Limb (tissue), 2 donors: ENCODE measurements at regions not wholly inside any gene's neighbourhood (a gene's known extent, or its start where the extent isn't known, plus 50 kb on each side); places are given as distances from the start of the nearest gene placed in this dataset.

ENCODE experiments used
- DNase-seq, 2 donors: peaks; one replicate each; pipeline ENCODE4 v3.0.0-alpha.2; 2016; ENCODE audit errors: extremely low spot score in 2 of 2

- no peak for DNase-seq
Observed at GRCh38 chr22:44389181-44389580, 76.4 kb upstream of the SHISAL1 start.

- DNase-seq: no peak
Observed at GRCh38 chr22:44387486-44387885, 74.7 kb upstream of the SHISAL1 start.

- DNase-seq: no peak
Observed at GRCh38 chr22:44386386-44387035, 73.8 kb upstream of the SHISAL1 start.

GRCh38 chr22:44385781-44386180, 73.0 kb upstream of the SHISAL1 start:
- no peak for DNase-seq

GRCh38 chr22:44385296-44385610, 72.5 kb upstream of the SHISAL1 start:
- no peak for DNase-seq

GRCh38 chr22:44384563-44385295, 72.0 kb upstream of the SHISAL1 start:
- DNase-seq: no peak

GRCh38 chr22:44383652-44384562, 71.2 kb upstream of the SHISAL1 start:
- no peak for DNase-seq

- no peak for DNase-seq
Observed at GRCh38 chr22:44383064-44383575, 70.4 kb upstream of the SHISAL1 start.

- peak in 1 of 2 donors; percentile 68 for DNase-seq
Observed at GRCh38 chr22:44382116-44383038, 69.6 kb upstream of the SHISAL1 start.

- no peak for DNase-seq
Observed at GRCh38 chr22:44381761-44382115, 69.0 kb upstream of the SHISAL1 start.

GRCh38 chr22:44380756-44381486, 68.2 kb upstream of the SHISAL1 start:
- no peak for DNase-seq

GRCh38 chr22:44379817-44380755, 67.3 kb upstream of the SHISAL1 start:
- DNase-seq: no peak

- DNase-seq: no peak
Observed at GRCh38 chr22:44378380-44378779, 65.6 kb upstream of the SHISAL1 start.

GRCh38 chr22:44375451-44375850, 62.7 kb upstream of the SHISAL1 start:
- DNase-seq: no peak

GRCh38 chr22:44373234-44373633, 60.5 kb upstream of the SHISAL1 start:
- DNase-seq: no peak

- no peak for DNase-seq
Observed at GRCh38 chr22:44372611-44373010, 59.9 kb upstream of the SHISAL1 start.

- DNase-seq: no peak
Observed at GRCh38 chr22:44371741-44372525, 59.2 kb upstream of the SHISAL1 start.
